CD14-positive monocyte (primary cell): ENCODE measurements at regions not wholly inside any gene's neighbourhood (a gene's known extent, or its start where the extent isn't known, plus 50 kb on each side); places are given as distances from the start of the nearest gene placed in this dataset.

Experiments used
- DNase-seq, 3 donors: peaks; one replicate each; pipeline ENCODE4 v3.0.0-alpha.2; 2011 to 2022
- H2AFZ ChIP-seq: 2 replicates; pipeline ENCODE4 v1.6.0; 2012; ENCODE audit warnings: mild to moderate bottlenecking, low read depth, low read length, inconsistent platforms; ENCODE audit not compliant: insufficient read depth, poor library complexity, severe bottlenecking
- H3K27ac ChIP-seq, 2 donors: 1 replicate in 1 of 2; 2 replicates in 1 of 2; pipeline ENCODE4 v1.5.1; 2012 to 2013; ENCODE audit warnings: low read length in 2 of 2, control low read depth in 1 of 2, inconsistent platforms in 1 of 2, low read depth in 1 of 2, mild to moderate bottlenecking in 1 of 2
- H3K27me3 ChIP-seq, 2 donors: one replicate each; pipeline versions ENCODE4 v1.6.0 to v1.6.1; 2011 to 2013; ENCODE audit warnings: low read length in 2 of 2; ENCODE audit not compliant: control insufficient read depth in 2 of 2, insufficient read depth in 2 of 2
- H3K36me3 ChIP-seq, 2 donors: replicated peaks in 1 of 2; 1 replicate in 1 of 2; 2 replicates in 1 of 2; pipeline versions ENCODE4 v1.5.1 to v1.6.1; 2012 to 2013; ENCODE audit warnings: low read length in 2 of 2, control low read depth in 1 of 2, inconsistent platforms in 1 of 2, mild to moderate bottlenecking in 1 of 2; ENCODE audit not compliant: insufficient read depth in 2 of 2, control insufficient read depth in 1 of 2
- H3K4me1 ChIP-seq, 2 donors: 1 replicate in 1 of 2; 2 replicates in 1 of 2; pipeline versions ENCODE4 v1.5.1 to v1.6.1; 2012 to 2013; ENCODE audit warnings: low read length in 2 of 2, control low read depth in 1 of 2, inconsistent platforms in 1 of 2, mild to moderate bottlenecking in 1 of 2, moderate library complexity in 1 of 2; ENCODE audit not compliant: insufficient read depth in 2 of 2, control insufficient read depth in 1 of 2
- H3K4me2 ChIP-seq: replicated peaks from 2 replicates; pipeline ENCODE3; 2012; ENCODE audit warnings: low read length, moderate library complexity, mild to moderate bottlenecking; ENCODE audit not compliant: poor library complexity, severe bottlenecking; ENCODE audit errors: extremely low read depth
- H3K4me3 ChIP-seq, 3 experiments: fragments of 200-600 bp in 1 of 3; sonication (generic) in 1 of 3; replicated peaks in 1 of 3; 1 replicate in 2 of 3; 2 replicates in 1 of 3; pipeline ENCODE4 v1.5.1; 2011 to 2013; ENCODE audit warnings: low read length in 3 of 3, mild to moderate bottlenecking in 3 of 3, control low read depth in 2 of 3, low read depth in 2 of 3, inconsistent platforms in 1 of 3, moderate library complexity in 1 of 3
- H3K79me2 ChIP-seq: 2 replicates; pipeline ENCODE4 v1.6.0; 2012; ENCODE audit warnings: mild to moderate bottlenecking, control low read depth, inconsistent platforms, low read length, moderate library complexity; ENCODE audit not compliant: insufficient read depth
- H3K9ac ChIP-seq: 2 replicates; pipeline ENCODE4 v1.6.0; 2017; ENCODE audit warnings: low read length, mild to moderate bottlenecking; ENCODE audit not compliant: insufficient read depth, poor library complexity, severe bottlenecking
- H3K9me3 ChIP-seq, 2 donors: replicated peaks in 1 of 2; 1 replicate in 1 of 2; 2 replicates in 1 of 2; pipeline versions ENCODE4 v1.5.1 to v1.6.1; 2012 to 2013; ENCODE audit warnings: low read length in 2 of 2, control low read depth in 1 of 2; ENCODE audit not compliant: control insufficient read depth in 1 of 2, insufficient read depth in 1 of 2
- H4K20me1 ChIP-seq: 2 replicates; pipeline ENCODE4 v1.6.0; 2012; ENCODE audit warnings: mild to moderate bottlenecking, low read length, control low read depth, moderate library complexity; ENCODE audit not compliant: insufficient read depth
- H3K27ac Mint-ChIP-seq, 7 donors: one replicate each; pipeline ENCODE4 v1.8.0; 2020; ENCODE audit warnings: mild to moderate bottlenecking in 7 of 7, mixed read lengths in 7 of 7, moderate library complexity in 6 of 7, inconsistent platforms in 2 of 7
- H3K27me3 Mint-ChIP-seq, 3 donors: one replicate each; pipeline ENCODE4 v1.8.0; 2021 to 2022; ENCODE audit warnings: low read depth in 3 of 3, mild to moderate bottlenecking in 3 of 3, mixed read lengths in 3 of 3, moderate library complexity in 3 of 3, inconsistent platforms in 1 of 3
- H3K36me3 Mint-ChIP-seq, 2 donors: one replicate each; pipeline ENCODE4 v1.8.0; 2020; ENCODE audit warnings: mixed read lengths in 2 of 2, inconsistent platforms in 1 of 2, mild to moderate bottlenecking in 1 of 2
- H3K4me1 Mint-ChIP-seq: one replicate; pipeline ENCODE4 v1.8.0; 2020; ENCODE audit warnings: mild to moderate bottlenecking, mixed read lengths
- H3K4me3 Mint-ChIP-seq, 2 donors: one replicate each; pipeline ENCODE4 v1.8.0; 2020; ENCODE audit warnings: mild to moderate bottlenecking in 2 of 2, mixed read lengths in 2 of 2, moderate library complexity in 1 of 2
- H3K9me3 Mint-ChIP-seq, 7 donors: one replicate each; pipeline ENCODE4 v1.8.0; 2020 to 2022; ENCODE audit warnings: mixed read lengths in 7 of 7, mild to moderate bottlenecking in 6 of 7, moderate library complexity in 6 of 7, inconsistent platforms in 2 of 7
- WGBS: methylation state at CpG from one replicate; pipeline ENCODE4 v1.1.5; 2013; ENCODE audit warnings: missing lambda C conversion rate; ENCODE audit not compliant: insufficient coverage; 5-methylcytosine and 5-hydroxymethylcytosine counted together
- intact Hi-C, 2 donors: fragments of 100-400 bp; cut with micrococcal nuclease; formaldehyde crosslinking; loops; one replicate each; pipeline versions ENCODE4 v1.15.0 to v1.15.1; 2023
- TF ChIP-seq, protein P1 (sequence below): fragments of 200-600 bp; IDR thresholded peaks from one replicate; pipeline ENCODE4 v1.8.0; 2022; ENCODE audit warnings: antibody characterized with exemption, mild to moderate bottlenecking

DNA sequence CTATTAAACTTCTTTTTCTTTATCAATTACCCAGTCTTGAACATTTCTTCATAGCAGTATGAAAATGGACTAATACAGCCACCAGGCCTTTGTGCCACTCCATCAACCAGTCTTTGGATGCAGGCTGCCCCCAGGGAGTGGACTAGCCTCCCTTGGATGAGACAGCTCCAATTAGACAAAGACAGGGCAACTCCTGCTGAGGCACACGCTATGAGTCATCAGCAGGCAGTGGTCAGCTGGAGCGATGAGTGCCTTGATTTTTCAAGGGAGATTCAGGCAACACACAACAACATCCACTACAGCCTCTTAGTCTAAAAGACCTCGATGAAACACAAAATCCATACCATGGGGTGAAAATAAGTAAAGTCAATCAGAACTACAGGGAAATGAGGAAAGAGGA is 160.1 kb downstream of the ARRDC4 start:
- Mint-ChIP-seq H3K9me3 (peaks cover 0 to 2% (median 0%) of the 10 kb centered on the region in 7 donors), H3K27me3 (peaks cover 2 to 5% (median 2%) of the 10 kb centered on the region in 3 donors), H3K4me3 (no peak overlapping the region), H3K36me3 (no peaks in the 10 kb centered on the region), H3K4me1 (no peaks in the 10 kb centered on the region), H3K27ac (no peak overlapping the region)
- 100% methylated on average over 1 of the region's 3 CpGs for WGBS
- no peak for DNase-seq
- H3K9me3 ChIP-seq: no peaks in the 10 kb centered on the region
- H3K4me3 ChIP-seq: no peak overlapping the region
- TF ChIP-seq, protein P1, sequence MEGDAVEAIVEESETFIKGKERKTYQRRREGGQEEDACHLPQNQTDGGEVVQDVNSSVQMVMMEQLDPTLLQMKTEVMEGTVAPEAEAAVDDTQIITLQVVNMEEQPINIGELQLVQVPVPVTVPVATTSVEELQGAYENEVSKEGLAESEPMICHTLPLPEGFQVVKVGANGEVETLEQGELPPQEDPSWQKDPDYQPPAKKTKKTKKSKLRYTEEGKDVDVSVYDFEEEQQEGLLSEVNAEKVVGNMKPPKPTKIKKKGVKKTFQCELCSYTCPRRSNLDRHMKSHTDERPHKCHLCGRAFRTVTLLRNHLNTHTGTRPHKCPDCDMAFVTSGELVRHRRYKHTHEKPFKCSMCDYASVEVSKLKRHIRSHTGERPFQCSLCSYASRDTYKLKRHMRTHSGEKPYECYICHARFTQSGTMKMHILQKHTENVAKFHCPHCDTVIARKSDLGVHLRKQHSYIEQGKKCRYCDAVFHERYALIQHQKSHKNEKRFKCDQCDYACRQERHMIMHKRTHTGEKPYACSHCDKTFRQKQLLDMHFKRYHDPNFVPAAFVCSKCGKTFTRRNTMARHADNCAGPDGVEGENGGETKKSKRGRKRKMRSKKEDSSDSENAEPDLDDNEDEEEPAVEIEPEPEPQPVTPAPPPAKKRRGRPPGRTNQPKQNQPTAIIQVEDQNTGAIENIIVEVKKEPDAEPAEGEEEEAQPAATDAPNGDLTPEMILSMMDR: no peak
- H3K27me3 ChIP-seq: no peaks in the 10 kb centered on the region
- H3K9ac ChIP-seq: no peak overlapping the region
- H3K4me2 ChIP-seq: no peak overlapping the region
- H3K27ac ChIP-seq: no peak overlapping the region
- intact Hi-C loops: no loop called here
- H4K20me1 ChIP-seq: no peaks in the 10 kb centered on the region
- H2AFZ ChIP-seq: no peak overlapping the region
- H3K4me1 ChIP-seq: no peaks in the 10 kb centered on the region
- H3K36me3 ChIP-seq: no peaks in the 10 kb centered on the region
- H3K79me2 ChIP-seq: no peaks in the 10 kb centered on the region

GRCh38 chr15:98121536-98121935 is 161.0 kb downstream of the ARRDC4 start:
- TF ChIP-seq, protein P1: no peak
- no peak overlapping the region for H3K4me2 ChIP-seq
- H3K79me2 ChIP-seq: no peaks in the 10 kb centered on the region
- no peaks in the 10 kb centered on the region for H3K4me1 ChIP-seq
- intact Hi-C loops: no loop called here
- no peak overlapping the region for H3K9ac ChIP-seq
- 73% methylated on average over 4 of the region's 5 CpGs for WGBS
- H3K36me3 Mint-ChIP-seq: no peaks in the 10 kb centered on the region
- no peak overlapping the region for H3K27ac Mint-ChIP-seq
- H4K20me1 ChIP-seq: no peaks in the 10 kb centered on the region
- H3K36me3 ChIP-seq: no peaks in the 10 kb centered on the region
- no peaks in the 10 kb centered on the region for H3K27me3 ChIP-seq
- H3K27me3 Mint-ChIP-seq: peaks cover 2 to 5% (median 2%) of the 10 kb centered on the region in 3 donors
- no peak overlapping the region for H3K4me3 Mint-ChIP-seq
- no peak for DNase-seq
- H3K4me1 Mint-ChIP-seq: no peaks in the 10 kb centered on the region
- H3K27ac ChIP-seq: no peak overlapping the region
- H3K4me3 ChIP-seq: no peak overlapping the region
- no peak overlapping the region for H2AFZ ChIP-seq
- no peaks in the 10 kb centered on the region for H3K9me3 ChIP-seq
- no peaks in the 10 kb centered on the region for H3K9me3 Mint-ChIP-seq
